CD14-positive monocyte (primary cell): ENCODE measurements at regions not wholly inside any gene's neighbourhood (a gene's known extent, or its start where the extent isn't known, plus 50 kb on each side); places are given as distances from the start of the nearest gene placed in this dataset.

Experiments
- DNase-seq, 3 donors: peaks; one replicate each; pipeline ENCODE4 v3.0.0-alpha.2; 2011 to 2022
- H2AFZ ChIP-seq: 2 replicates; pipeline ENCODE4 v1.6.0; 2012; ENCODE audit warnings: mild to moderate bottlenecking, low read depth, low read length, inconsistent platforms; ENCODE audit not compliant: insufficient read depth, poor library complexity, severe bottlenecking
- H3K27ac ChIP-seq, 2 donors: 1 replicate in 1 of 2; 2 replicates in 1 of 2; pipeline ENCODE4 v1.5.1; 2012 to 2013; ENCODE audit warnings: low read length in 2 of 2, control low read depth in 1 of 2, inconsistent platforms in 1 of 2, low read depth in 1 of 2, mild to moderate bottlenecking in 1 of 2
- H3K27me3 ChIP-seq, 2 donors: one replicate each; pipeline versions ENCODE4 v1.6.0 to v1.6.1; 2011 to 2013; ENCODE audit warnings: low read length in 2 of 2; ENCODE audit not compliant: control insufficient read depth in 2 of 2, insufficient read depth in 2 of 2
- H3K36me3 ChIP-seq, 2 donors: replicated peaks in 1 of 2; 1 replicate in 1 of 2; 2 replicates in 1 of 2; pipeline versions ENCODE4 v1.5.1 to v1.6.1; 2012 to 2013; ENCODE audit warnings: low read length in 2 of 2, control low read depth in 1 of 2, inconsistent platforms in 1 of 2, mild to moderate bottlenecking in 1 of 2; ENCODE audit not compliant: insufficient read depth in 2 of 2, control insufficient read depth in 1 of 2
- H3K4me1 ChIP-seq, 2 donors: 1 replicate in 1 of 2; 2 replicates in 1 of 2; pipeline versions ENCODE4 v1.5.1 to v1.6.1; 2012 to 2013; ENCODE audit warnings: low read length in 2 of 2, control low read depth in 1 of 2, inconsistent platforms in 1 of 2, mild to moderate bottlenecking in 1 of 2, moderate library complexity in 1 of 2; ENCODE audit not compliant: insufficient read depth in 2 of 2, control insufficient read depth in 1 of 2
- H3K4me2 ChIP-seq: replicated peaks from 2 replicates; pipeline ENCODE3; 2012; ENCODE audit warnings: low read length, moderate library complexity, mild to moderate bottlenecking; ENCODE audit not compliant: poor library complexity, severe bottlenecking; ENCODE audit errors: extremely low read depth
- H3K4me3 ChIP-seq, 3 experiments: fragments of 200-600 bp in 1 of 3; sonication (generic) in 1 of 3; replicated peaks in 1 of 3; 1 replicate in 2 of 3; 2 replicates in 1 of 3; pipeline ENCODE4 v1.5.1; 2011 to 2013; ENCODE audit warnings: low read length in 3 of 3, mild to moderate bottlenecking in 3 of 3, control low read depth in 2 of 3, low read depth in 2 of 3, inconsistent platforms in 1 of 3, moderate library complexity in 1 of 3
- H3K79me2 ChIP-seq: 2 replicates; pipeline ENCODE4 v1.6.0; 2012; ENCODE audit warnings: mild to moderate bottlenecking, control low read depth, inconsistent platforms, low read length, moderate library complexity; ENCODE audit not compliant: insufficient read depth
- H3K9ac ChIP-seq: 2 replicates; pipeline ENCODE4 v1.6.0; 2017; ENCODE audit warnings: low read length, mild to moderate bottlenecking; ENCODE audit not compliant: insufficient read depth, poor library complexity, severe bottlenecking
- H3K9me3 ChIP-seq, 2 donors: replicated peaks in 1 of 2; 1 replicate in 1 of 2; 2 replicates in 1 of 2; pipeline versions ENCODE4 v1.5.1 to v1.6.1; 2012 to 2013; ENCODE audit warnings: low read length in 2 of 2, control low read depth in 1 of 2; ENCODE audit not compliant: control insufficient read depth in 1 of 2, insufficient read depth in 1 of 2
- H4K20me1 ChIP-seq: 2 replicates; pipeline ENCODE4 v1.6.0; 2012; ENCODE audit warnings: mild to moderate bottlenecking, low read length, control low read depth, moderate library complexity; ENCODE audit not compliant: insufficient read depth
- H3K27ac Mint-ChIP-seq, 7 donors: one replicate each; pipeline ENCODE4 v1.8.0; 2020; ENCODE audit warnings: mild to moderate bottlenecking in 7 of 7, mixed read lengths in 7 of 7, moderate library complexity in 6 of 7, inconsistent platforms in 2 of 7
- H3K27me3 Mint-ChIP-seq, 3 donors: one replicate each; pipeline ENCODE4 v1.8.0; 2021 to 2022; ENCODE audit warnings: low read depth in 3 of 3, mild to moderate bottlenecking in 3 of 3, mixed read lengths in 3 of 3, moderate library complexity in 3 of 3, inconsistent platforms in 1 of 3
- H3K36me3 Mint-ChIP-seq, 2 donors: one replicate each; pipeline ENCODE4 v1.8.0; 2020; ENCODE audit warnings: mixed read lengths in 2 of 2, inconsistent platforms in 1 of 2, mild to moderate bottlenecking in 1 of 2
- H3K4me1 Mint-ChIP-seq: one replicate; pipeline ENCODE4 v1.8.0; 2020; ENCODE audit warnings: mild to moderate bottlenecking, mixed read lengths
- H3K4me3 Mint-ChIP-seq, 2 donors: one replicate each; pipeline ENCODE4 v1.8.0; 2020; ENCODE audit warnings: mild to moderate bottlenecking in 2 of 2, mixed read lengths in 2 of 2, moderate library complexity in 1 of 2
- H3K9me3 Mint-ChIP-seq, 7 donors: one replicate each; pipeline ENCODE4 v1.8.0; 2020 to 2022; ENCODE audit warnings: mixed read lengths in 7 of 7, mild to moderate bottlenecking in 6 of 7, moderate library complexity in 6 of 7, inconsistent platforms in 2 of 7
- CTCF ChIP-seq: fragments of 200-600 bp; IDR thresholded peaks from one replicate; pipeline ENCODE4 v1.8.0; 2022; ENCODE audit warnings: antibody characterized with exemption, mild to moderate bottlenecking
- WGBS: methylation state at CpG from one replicate; pipeline ENCODE4 v1.1.5; 2013; ENCODE audit warnings: missing lambda C conversion rate; ENCODE audit not compliant: insufficient coverage; 5-methylcytosine and 5-hydroxymethylcytosine counted together
- intact Hi-C, 2 donors: fragments of 100-400 bp; cut with micrococcal nuclease; formaldehyde crosslinking; loops; one replicate each; pipeline versions ENCODE4 v1.15.0 to v1.15.1; 2023

- Mint-ChIP-seq H3K36me3 (no peaks in the 10 kb centered on the region), H3K4me3 (no peak overlapping the region), H3K27me3 (peaks cover 0 to 2% (median 0%) of the 10 kb centered on the region in 3 donors), H3K27ac (no peak overlapping the region), H3K9me3 (peaks cover 4 to 11% (median 6%) of the 10 kb centered on the region in 7 donors), H3K4me1 (no peaks in the 10 kb centered on the region)
- Histone ChIP-seq H3K79me2 (no peaks in the 10 kb centered on the region), H3K4me2 (no peak overlapping the region), H3K9me3 (peaks cover 0 to 3% of the 10 kb centered on the region in 2 donors), H3K27me3 (no peaks in the 10 kb centered on the region), H3K4me3 (no peak overlapping the region), H3K4me1 (no peaks in the 10 kb centered on the region), H3K27ac (no peak overlapping the region), H3K36me3 (no peaks in the 10 kb centered on the region), H3K9ac (no peak overlapping the region), H4K20me1 (no peaks in the 10 kb centered on the region), H2AFZ (no peak overlapping the region)
- no peak for DNase-seq
- intact Hi-C loops = no loop called here
- WGBS = 100% methylated on average over 1 of the region's 1 CpG
- no peak for TF ChIP-seq CTCF
Observed at GRCh38 chr4:147361726-147362125, 119.2 kb upstream of the EDNRA start.

- intact Hi-C loops = no loop called here
- H2AFZ ChIP-seq = no peak overlapping the region
- Mint-ChIP-seq H3K36me3 (no peaks in the 10 kb centered on the region), H3K9me3 (peaks cover 0 to 9% (median 5%) of the 10 kb centered on the region in 7 donors), H3K4me1 (no peaks in the 10 kb centered on the region), H3K27ac (no peak overlapping the region), H3K4me3 (no peak overlapping the region), H3K27me3 (no peaks in the 10 kb centered on the region)
- DNase-seq = no peak
- no peaks in the 10 kb centered on the region for H3K9me3 ChIP-seq
- WGBS = 88% methylated on average over 1 of the region's 4 CpGs
- no peaks in the 10 kb centered on the region for H3K79me2 ChIP-seq
- no peak overlapping the region for H3K4me3 ChIP-seq
- H3K4me2 ChIP-seq = no peak overlapping the region
- no peaks in the 10 kb centered on the region for H3K27me3 ChIP-seq
- H4K20me1 ChIP-seq = no peaks in the 10 kb centered on the region
- TF ChIP-seq CTCF = no peak
- no peak overlapping the region for H3K9ac ChIP-seq
- H3K4me1 ChIP-seq = no peaks in the 10 kb centered on the region
- no peak overlapping the region for H3K27ac ChIP-seq
- H3K36me3 ChIP-seq = no peaks in the 10 kb centered on the region
Observed at GRCh38 chr4:147362938-147363337, 118.0 kb upstream of the EDNRA start.
